ENCODE measurements at regions not wholly inside any gene's neighbourhood (a gene's known extent, or its start where the extent isn't known, plus 50 kb on each side); places are given as distances from the start of the nearest gene placed in this dataset.

DNA sequence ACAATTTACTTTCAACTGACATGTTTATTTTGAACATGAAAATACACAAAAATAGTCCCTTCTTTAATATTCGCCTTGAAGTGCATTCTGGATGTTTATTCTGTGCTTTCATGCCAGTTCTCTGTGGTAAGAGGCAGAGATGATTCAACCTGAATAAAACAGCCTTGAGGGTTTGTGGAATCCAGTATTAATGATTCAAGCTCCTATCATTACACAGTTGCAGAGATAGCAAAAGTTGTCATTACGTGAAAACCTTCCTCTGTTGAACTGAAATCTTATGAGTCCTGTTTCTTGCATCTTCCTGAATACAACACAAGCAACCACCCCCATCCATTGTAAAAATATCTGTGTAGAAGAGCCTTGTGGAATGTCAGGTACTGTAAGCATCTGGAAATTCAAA is 142.3 kb upstream of the HTR2A start:
- no peak overlapping the region for H3K9ac ChIP-seq (ENCODE audit: insufficient read depth, low read depth, low read length)
- in situ Hi-C loops (cut with HindIII; ENCODE audit: extremely low pct_ligation_motif_present, low pct_unique_long_range_greater_than_20kb) (no loop called here), intact Hi-C loops (cut with micrococcal nuclease; ENCODE audit: unreplicated experiment) (no loop called here)
- H2AFZ ChIP-seq (ENCODE audit: low read length), result no peak overlapping the region
- ATAC-seq, result no peak
- H3K27me3 ChIP-seq (ENCODE audit: control insufficient read depth in 1 of 2, insufficient read depth in 2 of 2, low read length in 2 of 2), result peaks cover 0 to 1% of the 10 kb centered on the region in 2 experiments; a peak in 1 of 5 replicates
- no peak for DNase-seq (ENCODE audit: low spot score)
- H3K4me1 ChIP-seq (ENCODE audit: insufficient read depth, low read length), result no peaks in the 10 kb centered on the region
- H3K79me2 ChIP-seq (ENCODE audit: insufficient read depth, low read length), result no peaks in the 10 kb centered on the region
- no peak overlapping the region for H3K4me3 ChIP-seq (replicated peaks in 1 of 3; ENCODE audit: insufficient read depth in 1 of 3, low read depth in 2 of 3, low read length in 3 of 3)
- POLR2A ChIA-PET, result no interaction called here
- WGBS (ENCODE audit: low lambda C conversion rate), result 4% methylated on average over 2 of the region's 2 CpGs
- FAIRE-seq, result no peak
- no peaks in the 10 kb centered on the region for H4K20me1 ChIP-seq (ENCODE audit: insufficient read depth, low read length)
- BruUV-seq (replicated peaks), result no TSS peak
- no peak overlapping the region for H3K4me2 ChIP-seq (ENCODE audit: low read depth, low read length)
- H3K9me3 ChIP-seq (ENCODE audit: low read length), result no peaks in the 10 kb centered on the region
- CTCF ChIA-PET (ENCODE audit: low intra/inter-chr PET ratio, low total read pairs), result no interaction called here
- H3K36me3 ChIP-seq (replicated peaks in 1 of 2; ENCODE audit: control insufficient read depth in 1 of 2, insufficient read depth in 2 of 2, low read length in 2 of 2), result no peaks in the 10 kb centered on the region
- no peak overlapping the region for H3K27ac ChIP-seq (ENCODE audit: extremely low read length, insufficient read depth, low read length)
- TF ChIP-seq, protein P1, sequence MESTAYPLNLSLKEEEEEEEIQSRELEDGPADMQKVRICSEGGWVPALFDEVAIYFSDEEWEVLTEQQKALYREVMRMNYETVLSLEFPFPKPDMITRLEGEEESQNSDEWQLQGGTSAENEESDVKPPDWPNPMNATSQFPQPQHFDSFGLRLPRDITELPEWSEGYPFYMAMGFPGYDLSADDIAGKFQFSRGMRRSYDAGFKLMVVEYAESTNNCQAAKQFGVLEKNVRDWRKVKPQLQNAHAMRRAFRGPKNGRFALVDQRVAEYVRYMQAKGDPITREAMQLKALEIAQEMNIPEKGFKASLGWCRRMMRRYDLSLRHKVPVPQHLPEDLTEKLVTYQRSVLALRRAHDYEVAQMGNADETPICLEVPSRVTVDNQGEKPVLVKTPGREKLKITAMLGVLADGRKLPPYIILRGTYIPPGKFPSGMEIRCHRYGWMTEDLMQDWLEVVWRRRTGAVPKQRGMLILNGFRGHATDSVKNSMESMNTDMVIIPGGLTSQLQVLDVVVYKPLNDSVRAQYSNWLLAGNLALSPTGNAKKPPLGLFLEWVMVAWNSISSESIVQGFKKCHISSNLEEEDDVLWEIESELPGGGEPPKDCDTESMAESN (CRISPR knock-in tag; conservative IDR thresholded peaks at IDR 0.05), result no peak
- TF ChIP-seq, protein P2, sequence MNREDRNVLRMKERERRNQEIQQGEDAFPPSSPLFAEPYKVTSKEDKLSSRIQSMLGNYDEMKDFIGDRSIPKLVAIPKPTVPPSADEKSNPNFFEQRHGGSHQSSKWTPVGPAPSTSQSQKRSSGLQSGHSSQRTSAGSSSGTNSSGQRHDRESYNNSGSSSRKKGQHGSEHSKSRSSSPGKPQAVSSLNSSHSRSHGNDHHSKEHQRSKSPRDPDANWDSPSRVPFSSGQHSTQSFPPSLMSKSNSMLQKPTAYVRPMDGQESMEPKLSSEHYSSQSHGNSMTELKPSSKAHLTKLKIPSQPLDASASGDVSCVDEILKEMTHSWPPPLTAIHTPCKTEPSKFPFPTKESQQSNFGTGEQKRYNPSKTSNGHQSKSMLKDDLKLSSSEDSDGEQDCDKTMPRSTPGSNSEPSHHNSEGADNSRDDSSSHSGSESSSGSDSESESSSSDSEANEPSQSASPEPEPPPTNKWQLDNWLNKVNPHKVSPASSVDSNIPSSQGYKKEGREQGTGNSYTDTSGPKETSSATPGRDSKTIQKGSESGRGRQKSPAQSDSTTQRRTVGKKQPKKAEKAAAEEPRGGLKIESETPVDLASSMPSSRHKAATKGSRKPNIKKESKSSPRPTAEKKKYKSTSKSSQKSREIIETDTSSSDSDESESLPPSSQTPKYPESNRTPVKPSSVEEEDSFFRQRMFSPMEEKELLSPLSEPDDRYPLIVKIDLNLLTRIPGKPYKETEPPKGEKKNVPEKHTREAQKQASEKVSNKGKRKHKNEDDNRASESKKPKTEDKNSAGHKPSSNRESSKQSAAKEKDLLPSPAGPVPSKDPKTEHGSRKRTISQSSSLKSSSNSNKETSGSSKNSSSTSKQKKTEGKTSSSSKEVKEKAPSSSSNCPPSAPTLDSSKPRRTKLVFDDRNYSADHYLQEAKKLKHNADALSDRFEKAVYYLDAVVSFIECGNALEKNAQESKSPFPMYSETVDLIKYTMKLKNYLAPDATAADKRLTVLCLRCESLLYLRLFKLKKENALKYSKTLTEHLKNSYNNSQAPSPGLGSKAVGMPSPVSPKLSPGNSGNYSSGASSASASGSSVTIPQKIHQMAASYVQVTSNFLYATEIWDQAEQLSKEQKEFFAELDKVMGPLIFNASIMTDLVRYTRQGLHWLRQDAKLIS (CRISPR knock-in tag; IDR thresholded peaks at IDR 0.05), result no peak
- TF ChIP-seq ZNF569 (CRISPR knock-in tag; IDR thresholded peaks at IDR 0.05; ENCODE audit: borderline replicate concordance) (no peak), NR2F6 (IDR thresholded peaks at IDR 0.05) (no peak), NR2F6 (CRISPR knock-in tag; IDR thresholded peaks at IDR 0.05) (no peak), TBL1XR1 (IDR thresholded peaks at IDR 0.05; ENCODE audit: borderline replicate concordance, low read length, partially characterized antibody) (no peak), NR2F1 (CRISPR knock-in tag; IDR thresholded peaks at IDR 0.05) (no peak), IKZF1 (IDR thresholded peaks at IDR 0.05) (no peak), ZNF672 (CRISPR knock-in tag; IDR thresholded peaks at IDR 0.05) (no peak), IKZF4 (CRISPR knock-in tag; IDR thresholded peaks at IDR 0.05; ENCODE audit: borderline replicate concordance, low read depth, not compliant biosample characterization) (no peak), ZNF773 (CRISPR knock-in tag; IDR thresholded peaks at IDR 0.05; ENCODE audit: borderline replicate concordance) (no peak), KMT2A (CRISPR knock-in tag; IDR thresholded peaks at IDR 0.05) (no peak)
- TF ChIP-seq, protein P3, sequence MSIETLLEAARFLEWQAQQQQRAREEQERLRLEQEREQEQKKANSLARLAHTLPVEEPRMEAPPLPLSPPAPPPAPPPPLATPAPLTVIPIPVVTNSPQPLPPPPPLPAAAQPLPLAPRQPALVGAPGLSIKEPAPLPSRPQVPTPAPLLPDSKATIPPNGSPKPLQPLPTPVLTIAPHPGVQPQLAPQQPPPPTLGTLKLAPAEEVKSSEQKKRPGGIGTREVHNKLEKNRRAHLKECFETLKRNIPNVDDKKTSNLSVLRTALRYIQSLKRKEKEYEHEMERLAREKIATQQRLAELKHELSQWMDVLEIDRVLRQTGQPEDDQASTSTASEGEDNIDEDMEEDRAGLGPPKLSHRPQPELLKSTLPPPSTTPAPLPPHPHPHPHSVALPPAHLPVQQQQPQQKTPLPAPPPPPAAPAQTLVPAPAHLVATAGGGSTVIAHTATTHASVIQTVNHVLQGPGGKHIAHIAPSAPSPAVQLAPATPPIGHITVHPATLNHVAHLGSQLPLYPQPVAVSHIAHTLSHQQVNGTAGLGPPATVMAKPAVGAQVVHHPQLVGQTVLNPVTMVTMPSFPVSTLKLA (IDR thresholded peaks at IDR 0.05), result no peak
- TF ChIP-seq, protein P4, sequence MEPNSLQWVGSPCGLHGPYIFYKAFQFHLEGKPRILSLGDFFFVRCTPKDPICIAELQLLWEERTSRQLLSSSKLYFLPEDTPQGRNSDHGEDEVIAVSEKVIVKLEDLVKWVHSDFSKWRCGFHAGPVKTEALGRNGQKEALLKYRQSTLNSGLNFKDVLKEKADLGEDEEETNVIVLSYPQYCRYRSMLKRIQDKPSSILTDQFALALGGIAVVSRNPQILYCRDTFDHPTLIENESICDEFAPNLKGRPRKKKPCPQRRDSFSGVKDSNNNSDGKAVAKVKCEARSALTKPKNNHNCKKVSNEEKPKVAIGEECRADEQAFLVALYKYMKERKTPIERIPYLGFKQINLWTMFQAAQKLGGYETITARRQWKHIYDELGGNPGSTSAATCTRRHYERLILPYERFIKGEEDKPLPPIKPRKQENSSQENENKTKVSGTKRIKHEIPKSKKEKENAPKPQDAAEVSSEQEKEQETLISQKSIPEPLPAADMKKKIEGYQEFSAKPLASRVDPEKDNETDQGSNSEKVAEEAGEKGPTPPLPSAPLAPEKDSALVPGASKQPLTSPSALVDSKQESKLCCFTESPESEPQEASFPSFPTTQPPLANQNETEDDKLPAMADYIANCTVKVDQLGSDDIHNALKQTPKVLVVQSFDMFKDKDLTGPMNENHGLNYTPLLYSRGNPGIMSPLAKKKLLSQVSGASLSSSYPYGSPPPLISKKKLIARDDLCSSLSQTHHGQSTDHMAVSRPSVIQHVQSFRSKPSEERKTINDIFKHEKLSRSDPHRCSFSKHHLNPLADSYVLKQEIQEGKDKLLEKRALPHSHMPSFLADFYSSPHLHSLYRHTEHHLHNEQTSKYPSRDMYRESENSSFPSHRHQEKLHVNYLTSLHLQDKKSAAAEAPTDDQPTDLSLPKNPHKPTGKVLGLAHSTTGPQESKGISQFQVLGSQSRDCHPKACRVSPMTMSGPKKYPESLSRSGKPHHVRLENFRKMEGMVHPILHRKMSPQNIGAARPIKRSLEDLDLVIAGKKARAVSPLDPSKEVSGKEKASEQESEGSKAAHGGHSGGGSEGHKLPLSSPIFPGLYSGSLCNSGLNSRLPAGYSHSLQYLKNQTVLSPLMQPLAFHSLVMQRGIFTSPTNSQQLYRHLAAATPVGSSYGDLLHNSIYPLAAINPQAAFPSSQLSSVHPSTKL (CRISPR knock-in tag; IDR thresholded peaks at IDR 0.05), result no peak

Data from HepG2 (cell line).